ENCODE measurements at regions not wholly inside any gene's neighbourhood (a gene's known extent, or its start where the extent isn't known, plus 50 kb on each side); places are given as distances from the start of the nearest gene placed in this dataset.

- ChIA-PET CTCF (ENCODE audit: partially characterized antibody) (no interaction called here), POLR2A (ENCODE audit: partially characterized antibody) (no interaction called here)
- Histone ChIP-seq H2AK5ac (ENCODE audit: low read depth, low read length) (no peak overlapping the region), H3K36me3 (ENCODE audit: control insufficient read depth in 2 of 4, insufficient read depth in 4 of 4, low read length in 3 of 4) (no peaks in the 10 kb centered on the region; a peak in 1 of 8 replicates), H3K23me2 (ENCODE audit: low read depth, low read length) (no peaks in the 10 kb centered on the region), H3K14ac (ENCODE audit: insufficient read length) (no peak overlapping the region), H3K4ac (replicated peaks; ENCODE audit: insufficient read length, low read depth, low read length) (no peak overlapping the region), H3K9ac (replicated peaks in 1 of 4; ENCODE audit: extremely low read depth in 1 of 4, low read depth in 3 of 4, low read length in 3 of 4) (no peak overlapping the region), H3K9me3 (ENCODE audit: insufficient read depth in 2 of 2, low read depth in 1 of 2, low read length in 1 of 2) (no peaks in the 10 kb centered on the region), H4K91ac (replicated peaks; ENCODE audit: insufficient read length, low read length) (no peak overlapping the region), H2AFZ (ENCODE audit: low read length) (no peak overlapping the region), H2BK5ac (ENCODE audit: low read depth, low read length) (no peak overlapping the region), H2BK12ac (ENCODE audit: low read depth, low read length) (no peak overlapping the region), H4K8ac (ENCODE audit: extremely low read depth, insufficient read depth, low read length) (no peak overlapping the region), H3K4me1 (replicated peaks in 1 of 4; ENCODE audit: control insufficient read depth in 3 of 4, insufficient read depth in 4 of 4, low read length in 3 of 4) (no peaks in the 10 kb centered on the region; a peak in 1 of 7 replicates), H3K4me3 (ENCODE audit: extremely low read depth in 1 of 4, insufficient read depth in 2 of 4, low read depth in 3 of 4, low read length in 4 of 4) (no peak overlapping the region), H3K4me2 (ENCODE audit: insufficient read depth in 1 of 2, low read depth in 2 of 2, low read length in 2 of 2) (no peak overlapping the region), H3K27ac (ENCODE audit: low read depth, low read length) (no peak overlapping the region), H3K79me1 (ENCODE audit: low read depth, low read length) (no peaks in the 10 kb centered on the region), H3K79me2 (ENCODE audit: control insufficient read depth in 1 of 2, insufficient read depth in 2 of 2, low read length in 2 of 2) (no peaks in the 10 kb centered on the region), H3K27me3 (replicated peaks in 1 of 4; ENCODE audit: control insufficient read depth in 3 of 4, extremely low read depth in 1 of 4, insufficient read depth in 3 of 4, low read length in 3 of 4) (no peaks in the 10 kb centered on the region), H3K23ac (ENCODE audit: insufficient read length) (no peak overlapping the region), H3K18ac (ENCODE audit: extremely low read depth, low read length) (no peak overlapping the region), H2BK15ac (ENCODE audit: low read length) (no peak overlapping the region), H2BK120ac (replicated peaks; ENCODE audit: low read depth, low read length) (no peak overlapping the region), H2BK20ac (ENCODE audit: low read length) (no peak overlapping the region), H4K20me1 (replicated peaks in 1 of 2; ENCODE audit: control insufficient read depth in 1 of 2, insufficient read depth in 2 of 2, low read length in 2 of 2) (no peaks in the 10 kb centered on the region), H4K5ac (ENCODE audit: insufficient read length, low read depth, low read length) (no peak overlapping the region), H3K56ac (replicated peaks; ENCODE audit: insufficient read length, low read depth, low read length) (no peak overlapping the region)
- no peak for DNase-seq (ENCODE audit: low read depth in 1 of 2, low spot score in 2 of 2)
- TF ChIP-seq GABPA (IDR thresholded peaks at IDR 0.05; ENCODE audit: borderline replicate concordance, insufficient read depth, low read length) (no peak), CTBP2 (IDR thresholded peaks at IDR 0.05; ENCODE audit: borderline replicate concordance, insufficient read depth, insufficient read length, low read length) (no peak), BACH1 (IDR thresholded peaks at IDR 0.05; ENCODE audit: low read length) (no peak), TAF7 (optimal IDR thresholded peaks at IDR 0.05; ENCODE audit: borderline replicate concordance, low read depth, low read length) (no peak), SRF (IDR thresholded peaks at IDR 0.05; ENCODE audit: low read depth, low read length) (no peak), BCL11A (IDR thresholded peaks at IDR 0.05; ENCODE audit: low read depth in 2 of 2, low read length in 2 of 2) (no peak), MAFK (IDR thresholded peaks at IDR 0.05; ENCODE audit: low read depth, low read length) (no peak)
- WGBS, 2 experiments (ENCODE audit: extremely low coverage in 1 of 2, insufficient coverage in 1 of 2, insufficient read length in 1 of 2, insufficient replicate concordance in 2 of 2, low coverage in 1 of 2, low lambda C conversion rate in 2 of 2, missing lambda C conversion rate in 1 of 2) = 90% methylated on average over 2 of the region's 2 CpGs; no CpG with 5 or more reads in 1 of the 2 experiments
- FAIRE-seq = no peak
Observed at GRCh38 chr3:178255315-178255714, 280.9 kb upstream of the KCNMB2 start.
